KMS-11 (cell line): ENCODE measurements at regions not wholly inside any gene's neighbourhood (a gene's known extent, or its start where the extent isn't known, plus 50 kb on each side); places are given as distances from the start of the nearest gene placed in this dataset.
"Not testable (repeated sequence)": the region's sequence is repeated elsewhere in the genome, so short reads cannot be mapped to it uniquely, and the experiment has no call there.

Experiments used
- H2AFZ ChIP-seq: fragments of 200-600 bp; sonication (generic); 2 replicates; pipeline ENCODE4 v1.6.1; 2016; ENCODE audit warnings: antibody characterized with exemption, mixed run types, low read depth
- H3K27ac ChIP-seq: fragments of 200-600 bp; sonication (generic); 2 replicates; pipeline ENCODE4 v1.6.1; 2016; ENCODE audit warnings: mild to moderate bottlenecking, mixed run types
- H3K27me3 ChIP-seq: fragments of 200-600 bp; sonication (generic); 2 replicates; pipeline ENCODE4 v1.6.1; 2017; ENCODE audit warnings: mild to moderate bottlenecking, low read depth, mixed run types, moderate library complexity; ENCODE audit not compliant: insufficient read depth
- H3K36me3 ChIP-seq: fragments of 200-600 bp; sonication (generic); 2 replicates; pipeline ENCODE4 v1.6.1; 2017; ENCODE audit warnings: mild to moderate bottlenecking, mixed run types; ENCODE audit not compliant: insufficient read depth
- H3K4me1 ChIP-seq: fragments of 200-600 bp; sonication (generic); 2 replicates; pipeline ENCODE4 v1.6.1; 2016; ENCODE audit warnings: mild to moderate bottlenecking, low read depth, mixed run types; ENCODE audit not compliant: poor library complexity, severe bottlenecking
- H3K4me2 ChIP-seq: fragments of 200-600 bp; sonication (generic); 2 replicates; pipeline ENCODE4 v1.7.0; 2016; ENCODE audit warnings: mild to moderate bottlenecking, mixed run types
- H3K4me3 ChIP-seq: fragments of 200-600 bp; sonication (generic); IDR thresholded peaks from 2 replicates; pipeline ENCODE4 v1.6.1; 2017; ENCODE audit warnings: low read depth, low read length, mixed read lengths; ENCODE audit not compliant: insufficient read depth
- H3K79me2 ChIP-seq: fragments of 200-600 bp; sonication (generic); 2 replicates; pipeline ENCODE4 v1.6.1; 2016; ENCODE audit warnings: low read depth, mixed run types; ENCODE audit not compliant: insufficient read depth
- H3K9ac ChIP-seq: fragments of 200-600 bp; sonication (generic); 2 replicates; pipeline ENCODE4 v1.6.1; 2016; ENCODE audit warnings: mild to moderate bottlenecking, mixed run types
- H4K20me1 ChIP-seq: fragments of 200-600 bp; sonication (generic); 2 replicates; pipeline ENCODE4 v1.6.1; 2016; ENCODE audit warnings: mild to moderate bottlenecking, mixed run types; ENCODE audit not compliant: insufficient read depth
- CTCF ChIP-seq: fragments of 200-600 bp; sonication (generic); conservative IDR thresholded peaks from 2 replicates; pipeline ENCODE4 v1.6.1; 2017; ENCODE audit warnings: low read depth, mild to moderate bottlenecking, antibody characterized with exemption, low read length, moderate library complexity, mixed read lengths

GRCh38 chr15:38112406-38112805 is 140.2 kb upstream of the SPRED1 start:
- Histone ChIP-seq H3K36me3 (no peaks in the 10 kb centered on the region), H3K4me3 (no peak overlapping the region), H2AFZ (no peak overlapping the region), H3K27ac (no peak overlapping the region), H3K27me3 (no peaks in the 10 kb centered on the region), H3K4me2 (no peak overlapping the region), H3K4me1 (peaks cover 17% of the 10 kb centered on the region), H3K79me2 (no peaks in the 10 kb centered on the region), H4K20me1 (no peaks in the 10 kb centered on the region), H3K9ac (no peak overlapping the region)
- TF ChIP-seq CTCF, result no peak

- H3K9ac ChIP-seq, result no peak overlapping the region
- no peak for TF ChIP-seq CTCF
These were observed 137.5 kb upstream of the SPRED1 start for GRCh38 chr15:38115121-38115520.

GRCh38 chr15:38117781-38118180 is 134.9 kb upstream of the SPRED1 start:
- Histone ChIP-seq H3K27me3 (no peaks in the 10 kb centered on the region), H4K20me1 (no peaks in the 10 kb centered on the region), H2AFZ (no peak overlapping the region), H3K4me2 (no peak overlapping the region), H3K36me3 (no peaks in the 10 kb centered on the region), H3K9ac (no peak overlapping the region), H3K27ac (no peak overlapping the region), H3K4me3 (no peak overlapping the region), H3K79me2 (no peaks in the 10 kb centered on the region), H3K4me1 (peaks cover 20% of the 10 kb centered on the region)
- no peak for TF ChIP-seq CTCF

More at GRCh38 chr15:38115121-38115520, 137.5 kb upstream of the SPRED1 start:
- Histone ChIP-seq H3K27ac (no peak overlapping the region), H2AFZ (no peak overlapping the region), H3K4me2 (no peak overlapping the region), H3K4me1 (peaks cover 29% of the 10 kb centered on the region), H3K4me3 (no peak overlapping the region), H3K79me2 (no peaks in the 10 kb centered on the region), H3K36me3 (no peaks in the 10 kb centered on the region), H3K27me3 (no peaks in the 10 kb centered on the region), H4K20me1 (no peaks in the 10 kb centered on the region)

GRCh38 chr15:38119865-38120264 is 132.8 kb upstream of the SPRED1 start:
- not testable (repeated sequence) for H4K20me1 ChIP-seq, H3K79me2 ChIP-seq, H3K36me3 ChIP-seq, H3K4me3 ChIP-seq, H3K27me3 ChIP-seq
- Histone ChIP-seq H3K4me1 (peaks cover 20% of the 10 kb centered on the region), H3K9ac (peak overlapping the region; percentile 19; the same call in 1 of the 2 replicates), H3K27ac (peak overlapping the region; percentile 76), H3K4me2 (peak overlapping the region; percentile 62), H2AFZ (peak overlapping the region; percentile 72)

GRCh38 chr15:38127306-38127771 is 125.3 kb upstream of the SPRED1 start:
- H2AFZ ChIP-seq, result no peak overlapping the region
- no peak overlapping the region for H3K4me3 ChIP-seq
- H3K79me2 ChIP-seq, result no peaks in the 10 kb centered on the region

More at GRCh38 chr15:38127306-38127771, 125.3 kb upstream of the SPRED1 start:
- H3K4me1 ChIP-seq, result peaks cover 50% of the 10 kb centered on the region
- no peak overlapping the region for H3K9ac ChIP-seq
- no peak overlapping the region for H3K27ac ChIP-seq
- no peaks in the 10 kb centered on the region for H3K27me3 ChIP-seq
- H3K4me2 ChIP-seq, result peak overlapping the region; percentile 70; the same call in 1 of the 2 replicates
- no peaks in the 10 kb centered on the region for H3K36me3 ChIP-seq
- H4K20me1 ChIP-seq, result no peaks in the 10 kb centered on the region
- TF ChIP-seq CTCF, result no peak
